ENCODE measurements at regions not wholly inside any gene's neighbourhood (a gene's known extent, or its start where the extent isn't known, plus 50 kb on each side); places are given as distances from the start of the nearest gene placed in this dataset.

DNA sequence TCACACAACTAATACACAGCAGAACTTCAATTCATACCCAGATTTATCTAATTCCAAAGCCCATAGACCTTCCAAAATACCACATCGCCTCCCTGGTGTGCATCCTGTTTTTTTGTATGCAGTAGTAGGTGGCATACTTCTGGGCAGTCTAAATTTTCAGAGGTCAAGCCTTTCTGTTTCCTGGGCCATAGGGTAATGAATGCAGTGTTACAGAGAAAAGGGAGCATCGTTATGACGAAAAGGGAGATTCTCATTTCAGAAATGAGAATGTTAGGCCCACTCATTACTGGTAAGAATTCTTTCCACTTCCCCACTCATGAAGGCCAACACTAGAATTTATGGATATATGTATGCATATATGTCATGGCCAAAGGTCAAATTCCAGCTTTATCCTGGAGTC is 267.8 kb upstream of the ASIC2 start:
- DNase-seq, result no peak
- Histone ChIP-seq H3K27me3 (no peaks in the 10 kb centered on the region), H3K36me3 (no peaks in the 10 kb centered on the region), H3K4me3 (no peak overlapping the region), H3K9me3 (no peaks in the 10 kb centered on the region), H3K27ac (no peak overlapping the region), H3K4me1 (no peaks in the 10 kb centered on the region)
- no peak for TF ChIP-seq CTCF (IDR thresholded peaks at IDR 0.05)
- TF ChIP-seq POLR2A (IDR thresholded peaks at IDR 0.05), result no peak

DNA sequence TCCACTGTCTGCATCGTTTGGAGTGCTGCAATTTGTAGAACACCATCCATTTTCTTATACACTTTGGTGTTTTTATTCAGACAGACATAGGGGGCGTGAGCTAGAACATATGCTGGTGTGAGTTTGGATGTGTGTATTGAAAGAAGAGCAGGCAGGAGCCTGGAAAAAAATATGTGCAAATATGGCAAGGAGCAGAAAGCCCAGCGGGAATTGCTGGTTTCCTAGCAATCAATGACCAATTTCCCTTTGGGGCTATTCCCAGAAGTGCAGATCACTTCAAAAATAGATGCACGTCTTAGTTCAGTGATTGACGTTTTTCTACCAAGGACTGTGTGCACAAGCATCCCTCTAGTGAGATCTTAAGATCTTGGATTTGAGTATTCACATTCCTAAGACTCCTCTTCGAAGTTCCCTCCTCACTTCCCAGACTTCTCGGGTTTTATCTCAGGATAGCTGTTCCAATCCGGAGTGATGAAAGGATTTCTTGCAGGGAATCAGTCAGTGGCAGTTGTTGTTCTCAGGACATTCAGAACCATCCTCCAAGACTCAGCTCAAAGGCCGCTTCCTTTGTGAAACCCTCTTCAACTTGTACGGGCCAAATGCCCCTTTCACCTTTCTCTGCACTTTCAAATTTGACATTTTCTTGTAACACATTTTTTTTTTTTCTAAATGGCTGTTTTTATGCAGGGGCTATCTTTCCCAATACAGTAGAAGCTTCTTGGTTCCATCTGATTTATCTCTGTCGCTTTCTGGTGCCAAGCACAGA is 268.7 kb upstream of the ASIC2 start:
- H3K27me3 ChIP-seq, result no peaks in the 10 kb centered on the region
- H3K36me3 ChIP-seq, result no peaks in the 10 kb centered on the region
- no peak overlapping the region for H3K4me3 ChIP-seq
- DNase-seq, result no peak
- H3K9me3 ChIP-seq, result no peaks in the 10 kb centered on the region
- TF ChIP-seq CTCF (IDR thresholded peaks at IDR 0.05), result no peak
- TF ChIP-seq POLR2A (IDR thresholded peaks at IDR 0.05), result no peak
- no peak overlapping the region for H3K27ac ChIP-seq
- no peaks in the 10 kb centered on the region for H3K4me1 ChIP-seq

DNA sequence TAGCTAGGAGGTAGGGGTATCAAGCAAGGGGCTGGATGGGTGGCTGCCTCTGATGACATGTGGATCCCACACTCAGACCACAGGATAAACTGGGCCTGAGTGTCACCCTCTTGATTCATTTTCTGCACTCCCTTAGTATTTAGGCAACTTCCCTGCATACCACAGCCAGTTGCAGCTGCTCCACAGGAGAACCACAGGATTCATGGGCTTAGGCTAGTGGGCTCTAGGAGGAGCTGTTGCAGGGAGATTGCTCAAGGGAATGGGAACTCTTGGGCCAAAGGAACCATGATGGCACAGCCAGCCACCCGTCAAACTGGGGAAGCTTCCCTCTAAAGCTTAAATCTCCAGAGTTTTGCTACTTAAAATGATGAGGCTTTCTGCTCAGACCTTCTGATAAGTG is 269.7 kb upstream of the ASIC2 start:
- Histone ChIP-seq H3K4me3 (no peak overlapping the region), H3K36me3 (no peaks in the 10 kb centered on the region), H3K9me3 (no peaks in the 10 kb centered on the region), H3K4me1 (no peaks in the 10 kb centered on the region), H3K27me3 (no peaks in the 10 kb centered on the region), H3K27ac (no peak overlapping the region)
- no peak for DNase-seq
- TF ChIP-seq CTCF (IDR thresholded peaks at IDR 0.05), result no peak
- TF ChIP-seq POLR2A (IDR thresholded peaks at IDR 0.05), result no peak

GRCh38 chr17:33564146-33564545 is 271.1 kb upstream of the ASIC2 start:
- Histone ChIP-seq H3K36me3 (no peaks in the 10 kb centered on the region), H3K27ac (no peak overlapping the region), H3K9me3 (no peaks in the 10 kb centered on the region), H3K4me1 (no peaks in the 10 kb centered on the region), H3K4me3 (no peak overlapping the region), H3K27me3 (no peaks in the 10 kb centered on the region)
- no peak for DNase-seq
- TF ChIP-seq CTCF (IDR thresholded peaks at IDR 0.05) (no peak), POLR2A (IDR thresholded peaks at IDR 0.05) (no peak)

GRCh38 chr17:33567223-33567622 is 274.1 kb upstream of the ASIC2 start:
- Histone ChIP-seq H3K9me3 (no peaks in the 10 kb centered on the region), H3K36me3 (no peaks in the 10 kb centered on the region), H3K4me3 (no peak overlapping the region), H3K27ac (no peak overlapping the region), H3K4me1 (no peaks in the 10 kb centered on the region), H3K27me3 (no peaks in the 10 kb centered on the region)
- no peak for TF ChIP-seq POLR2A (IDR thresholded peaks at IDR 0.05)
- no peak for TF ChIP-seq CTCF (IDR thresholded peaks at IDR 0.05)
- no peak for DNase-seq

DNA sequence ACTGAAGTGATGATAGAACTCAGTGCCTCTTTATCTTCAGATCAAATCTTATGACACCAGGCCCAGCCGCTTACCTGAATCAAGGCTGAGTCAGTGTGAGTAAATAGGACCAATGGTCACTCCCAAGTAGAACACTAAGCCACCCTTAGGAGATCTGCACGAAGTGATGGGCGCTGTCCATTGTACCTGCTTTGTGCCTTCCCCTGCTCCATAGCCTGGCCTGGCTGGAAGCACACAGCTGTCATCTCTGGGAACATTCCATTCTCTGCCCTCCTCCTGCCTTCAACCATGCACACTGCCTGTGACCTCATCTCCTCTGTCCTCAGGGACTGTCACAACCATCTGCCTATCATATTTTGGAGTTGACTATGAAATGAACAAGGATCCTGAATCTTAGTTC is 279.5 kb upstream of the ASIC2 start:
- TF ChIP-seq CTCF (IDR thresholded peaks at IDR 0.05) (no peak), POLR2A (IDR thresholded peaks at IDR 0.05) (no peak)
- H3K4me3 ChIP-seq, result no peak overlapping the region
- H3K9me3 ChIP-seq, result no peaks in the 10 kb centered on the region
- no peaks in the 10 kb centered on the region for H3K27me3 ChIP-seq
- no peaks in the 10 kb centered on the region for H3K4me1 ChIP-seq
- H3K27ac ChIP-seq, result no peak overlapping the region
- no peak for DNase-seq
- H3K36me3 ChIP-seq, result no peaks in the 10 kb centered on the region

All from Peyer's patch (tissue), 4 donors.